ENCODE measurements at regions not wholly inside any gene's neighbourhood (a gene's known extent, or its start where the extent isn't known, plus 50 kb on each side); places are given as distances from the start of the nearest gene placed in this dataset.

GRCh38 chr3:22161315-22161714, 410.3 kb upstream of the ZNF385D start:
- DNase-seq (ENCODE audit: low read depth) = no peak
- H3K4me3 ChIP-seq (ENCODE audit: low read depth, low read length) = no peak overlapping the region

GRCh38 chr3:22170370-22170769, 419.4 kb upstream of the ZNF385D start:
- DNase-seq (ENCODE audit: low read depth) = no peak
- no peak overlapping the region for H3K4me3 ChIP-seq (ENCODE audit: low read depth, low read length)

- no peak for DNase-seq (ENCODE audit: low read depth)
- H3K4me3 ChIP-seq (ENCODE audit: low read depth, low read length) = no peak overlapping the region
Observed at GRCh38 chr3:22172964-22173363, 422.0 kb upstream of the ZNF385D start.

- DNase-seq (ENCODE audit: low read depth) = no peak
- no peak overlapping the region for H3K4me3 ChIP-seq (ENCODE audit: low read depth, low read length)
Observed at GRCh38 chr3:22175947-22176346, 424.9 kb upstream of the ZNF385D start.

- H3K4me3 ChIP-seq (ENCODE audit: low read depth, low read length) = no peak overlapping the region
- no peak for DNase-seq (ENCODE audit: low read depth)
Observed at GRCh38 chr3:22176911-22177310, 425.9 kb upstream of the ZNF385D start.

GRCh38 chr3:22189616-22190015, 438.6 kb upstream of the ZNF385D start:
- H3K4me3 ChIP-seq (ENCODE audit: low read depth, low read length) = no peak overlapping the region
- no peak for DNase-seq (ENCODE audit: low read depth)

GRCh38 chr3:22199095-22199494, 448.1 kb upstream of the ZNF385D start:
- no peak for DNase-seq (ENCODE audit: low read depth)
- H3K4me3 ChIP-seq (ENCODE audit: low read depth, low read length) = no peak overlapping the region

GRCh38 chr3:22208844-22209243, 457.8 kb upstream of the ZNF385D start:
- H3K4me3 ChIP-seq (ENCODE audit: low read depth, low read length) = no peak overlapping the region
- no peak for DNase-seq (ENCODE audit: low read depth)

GRCh38 chr3:22209578-22209977, 458.6 kb upstream of the ZNF385D start:
- H3K4me3 ChIP-seq (ENCODE audit: low read depth, low read length) = no peak overlapping the region
- DNase-seq (ENCODE audit: low read depth) = no peak

- no peak for DNase-seq (ENCODE audit: low read depth)
Observed at GRCh38 chr3:22210693-22211092, 459.7 kb upstream of the ZNF385D start.

GRCh38 chr3:22216601-22217000, 465.6 kb upstream of the ZNF385D start:
- H3K4me3 ChIP-seq (ENCODE audit: low read depth, low read length) = no peak overlapping the region
- no peak for DNase-seq (ENCODE audit: low read depth)

More at GRCh38 chr3:22210693-22211092, 459.7 kb upstream of the ZNF385D start:
- no peak overlapping the region for H3K4me3 ChIP-seq (ENCODE audit: low read depth, low read length)

- no peak overlapping the region for H3K4me3 ChIP-seq (ENCODE audit: low read depth, low read length)
- DNase-seq (ENCODE audit: low read depth) = no peak
Observed at GRCh38 chr3:22225161-22225560, 474.2 kb upstream of the ZNF385D start.

- DNase-seq (ENCODE audit: low read depth) = no peak
Observed at GRCh38 chr3:22228705-22229104, 477.7 kb upstream of the ZNF385D start.

GRCh38 chr3:22231061-22231460, 480.1 kb upstream of the ZNF385D start:
- no peak overlapping the region for H3K4me3 ChIP-seq (ENCODE audit: low read depth, low read length)
- peak; percentile 53 for DNase-seq (ENCODE audit: low read depth)

More at GRCh38 chr3:22228705-22229104, 477.7 kb upstream of the ZNF385D start:
- H3K4me3 ChIP-seq (ENCODE audit: low read depth, low read length) = no peak overlapping the region

- no peak for DNase-seq (ENCODE audit: low read depth)
- no peak overlapping the region for H3K4me3 ChIP-seq (ENCODE audit: low read depth, low read length)
Observed at GRCh38 chr3:22236490-22237270, 485.7 kb upstream of the ZNF385D start.

- DNase-seq (ENCODE audit: low read depth) = no peak
- H3K4me3 ChIP-seq (ENCODE audit: low read depth, low read length) = no peak overlapping the region
Observed at GRCh38 chr3:22239011-22239410, 488.0 kb upstream of the ZNF385D start.

GRCh38 chr3:22241110-22241509, 490.1 kb upstream of the ZNF385D start:
- no peak overlapping the region for H3K4me3 ChIP-seq (ENCODE audit: low read depth, low read length)
- DNase-seq (ENCODE audit: low read depth) = no peak

GRCh38 chr3:22244761-22245521, 493.9 kb upstream of the ZNF385D start:
- no peak overlapping the region for H3K4me3 ChIP-seq (ENCODE audit: low read depth, low read length)
- DNase-seq (ENCODE audit: low read depth) = peak; percentile 89

- H3K4me3 ChIP-seq (ENCODE audit: low read depth, low read length) = no peak overlapping the region
Observed at GRCh38 chr3:22245811-22246583, 495.0 kb upstream of the ZNF385D start.

GRCh38 chr3:22249658-22250057, 498.6 kb upstream of the ZNF385D start:
- no peak for DNase-seq (ENCODE audit: low read depth)
- H3K4me3 ChIP-seq (ENCODE audit: low read depth, low read length) = no peak overlapping the region

More at GRCh38 chr3:22245811-22246583, 495.0 kb upstream of the ZNF385D start:
- DNase-seq (ENCODE audit: low read depth) = no peak

Data from skeletal muscle cell (primary cell).